SK-N-SH (cell line): ENCODE measurements at regions not wholly inside any gene's neighbourhood (a gene's known extent, or its start where the extent isn't known, plus 50 kb on each side); places are given as distances from the start of the nearest gene placed in this dataset.

Source experiments
- CTCF ChIA-PET: fragments of 300-600, 350-600 bp; formaldehyde crosslinking; extraction: SDS; loops from one replicate; lab custom pipeline; 2021; lab: Yijun Ruan, JAX
- POLR2A ChIA-PET: fragments of 350-600 bp; sonication (Branson Sonifier 250); formaldehyde crosslinking; extraction: SDS; loops from one replicate; lab custom pipeline; 2020; ENCODE audit warnings: antibody characterized with exemption, inconsistent platforms; lab: Yijun Ruan, JAX
- DNase-seq: peaks from one replicate; pipeline ENCODE4 v3.0.0; 2012
- H2AFZ ChIP-seq: fragments of 200-600 bp; sonication (generic); 2 replicates; pipeline ENCODE4 v1.8.1; 2016; ENCODE audit warnings: antibody characterized with exemption, mild to moderate bottlenecking, low read depth
- H3F3A ChIP-seq: fragments of 200-600 bp; sonication (generic); replicated peaks from 2 replicates; pipeline ENCODE3; 2016; ENCODE audit warnings: antibody characterized with exemption, mild to moderate bottlenecking; ENCODE audit not compliant: insufficient read depth
- H3K27ac ChIP-seq, 2 experiments: fragments of 200-500 bp in 1 of 2; fragments of 200-600 bp in 1 of 2; sonication (Bioruptor generic) in 1 of 2; sonication (generic), shearing (Covaris generic) in 1 of 2; 2 replicates each; pipeline versions ENCODE4 v1.5.1 to v1.6.1; 2014 to 2016; ENCODE audit warnings: low read depth in 2 of 2, inconsistent platforms in 1 of 2, low read length in 1 of 2, mild to moderate bottlenecking in 1 of 2, mixed read lengths in 1 of 2
- H3K27me3 ChIP-seq: fragments of 200-600 bp; sonication (generic), shearing (Covaris generic); 2 replicates; pipeline ENCODE4 v1.6.1; 2016; ENCODE audit warnings: mixed run types; ENCODE audit not compliant: insufficient read depth
- H3K36me3 ChIP-seq, 2 experiments: fragments of 200-500 bp in 1 of 2; fragments of 200-600 bp in 1 of 2; sonication (Bioruptor generic) in 1 of 2; sonication (generic) in 1 of 2; replicated peaks in 1 of 2; 2 replicates each; pipeline versions ENCODE3 to v1.5.1; 2014 to 2016; ENCODE audit warnings: low read length in 1 of 2, mild to moderate bottlenecking in 1 of 2; ENCODE audit not compliant: insufficient read depth in 2 of 2, control insufficient read depth in 1 of 2
- H3K4me1 ChIP-seq, 2 experiments: fragments of 200-500 bp in 1 of 2; fragments of 200-600 bp in 1 of 2; sonication (Bioruptor generic) in 1 of 2; sonication (generic), shearing (Covaris generic) in 1 of 2; 2 replicates each; pipeline versions ENCODE4 v1.5.1 to v1.6.1; 2014 to 2016; ENCODE audit warnings: low read depth in 1 of 2, low read length in 1 of 2, mixed run types in 1 of 2; ENCODE audit not compliant: insufficient read depth in 2 of 2, control insufficient read depth in 1 of 2
- H3K4me2 ChIP-seq: fragments of 200-600 bp; sonication (generic), shearing (Covaris generic); 2 replicates; pipeline ENCODE4 v1.6.1; 2017; ENCODE audit warnings: mixed run types
- H3K4me3 ChIP-seq, 2 experiments: fragments of 200-500 bp in 1 of 2; fragments of 200-600 bp in 1 of 2; sonication (Bioruptor generic) in 1 of 2; sonication (generic), shearing (Covaris generic) in 1 of 2; 2 replicates each; pipeline versions ENCODE4 v1.5.1 to v1.8.1; 2014 to 2016; ENCODE audit warnings: low read depth in 2 of 2, inconsistent platforms in 1 of 2, low read length in 1 of 2, mild to moderate bottlenecking in 1 of 2, mixed read lengths in 1 of 2, moderate library complexity in 1 of 2
- H3K79me2 ChIP-seq: fragments of 200-600 bp; sonication (generic); 2 replicates; pipeline ENCODE4 v1.8.1; 2017; ENCODE audit warnings: mild to moderate bottlenecking; ENCODE audit not compliant: insufficient read depth
- H3K9ac ChIP-seq: fragments of 200-600 bp; sonication (generic); 2 replicates; pipeline ENCODE4 v1.6.1; 2017; ENCODE audit warnings: mixed run types
- H3K9me2 ChIP-seq: fragments of 200-600 bp; sonication (generic); 2 replicates; pipeline ENCODE4 v1.6.1; 2017; ENCODE audit warnings: mixed run types
- H3K9me3 ChIP-seq: fragments of 200-600 bp; sonication (generic); 2 replicates; pipeline ENCODE4 v1.6.1; 2017; ENCODE audit warnings: mixed run types, mild to moderate bottlenecking, moderate library complexity
- H4K20me1 ChIP-seq: fragments of 200-600 bp; sonication (generic); 2 replicates; pipeline ENCODE4 v1.6.1; 2017; ENCODE audit warnings: mild to moderate bottlenecking, mixed run types; ENCODE audit not compliant: insufficient read depth
- ELF1 ChIP-seq: IDR thresholded peaks from 2 replicates; pipeline ENCODE4 v1.4.0; 2012
- FOSL2 ChIP-seq: IDR thresholded peaks from 2 replicates; pipeline ENCODE4 v1.4.0; 2012; ENCODE audit warnings: low read depth, mild to moderate bottlenecking, moderate library complexity, borderline replicate concordance
- GABPA ChIP-seq: IDR thresholded peaks from 2 replicates; pipeline ENCODE4 v1.4.0; 2012; ENCODE audit warnings: low read depth, mild to moderate bottlenecking
- RAD21 ChIP-seq: IDR thresholded peaks from 2 replicates; pipeline ENCODE4 v1.6.1; 2012; ENCODE audit warnings: mild to moderate bottlenecking, low read length
- RFX5 ChIP-seq: IDR thresholded peaks from 2 replicates; pipeline ENCODE4 v1.6.1; 2012; ENCODE audit warnings: mild to moderate bottlenecking, improper control_type of control experiment, low read length
- SIN3A ChIP-seq: IDR thresholded peaks from 2 replicates; pipeline ENCODE4 v1.6.1; 2012; ENCODE audit warnings: low read depth, mild to moderate bottlenecking, low read length, moderate library complexity, borderline replicate concordance
- TAF1 ChIP-seq: IDR thresholded peaks from 2 replicates; pipeline ENCODE4 v1.6.1; 2012; ENCODE audit warnings: low read depth, mild to moderate bottlenecking, low read length, moderate library complexity, borderline replicate concordance
- TF ChIP-seq, protein P1 (sequence below): IDR thresholded peaks from 2 replicates; pipeline ENCODE4 v1.4.0; 2012; ENCODE audit warnings: low read depth, borderline replicate concordance
- TF ChIP-seq, protein P2 (sequence below): fragments of 200-600 bp; sonication (generic); IDR thresholded peaks from 2 replicates; pipeline ENCODE4 v1.6.1; 2017; ENCODE audit warnings: antibody characterized with exemption, mild to moderate bottlenecking, moderate library complexity
- TF ChIP-seq, protein P3 (sequence below): IDR thresholded peaks from 2 replicates; pipeline ENCODE4 v1.4.0; 2012; ENCODE audit warnings: low read depth
- TF ChIP-seq, protein P4 (sequence below): fragments of 150-350 bp; IDR thresholded peaks from 2 replicates; pipeline ENCODE4 v1.6.1; 2016; ENCODE audit warnings: mild to moderate bottlenecking, low read depth, low read length
- TF ChIP-seq, protein P5 (sequence below): IDR thresholded peaks from 2 replicates; pipeline ENCODE4 v1.4.0; 2012; ENCODE audit warnings: low read depth, borderline replicate concordance
- TF ChIP-seq, protein P6 (sequence below): fragments of 150-350 bp; IDR thresholded peaks from 2 replicates; pipeline ENCODE4 v1.6.1; 2017; ENCODE audit warnings: antibody characterized with exemption, low read length, low read depth, borderline replicate concordance

DNA sequence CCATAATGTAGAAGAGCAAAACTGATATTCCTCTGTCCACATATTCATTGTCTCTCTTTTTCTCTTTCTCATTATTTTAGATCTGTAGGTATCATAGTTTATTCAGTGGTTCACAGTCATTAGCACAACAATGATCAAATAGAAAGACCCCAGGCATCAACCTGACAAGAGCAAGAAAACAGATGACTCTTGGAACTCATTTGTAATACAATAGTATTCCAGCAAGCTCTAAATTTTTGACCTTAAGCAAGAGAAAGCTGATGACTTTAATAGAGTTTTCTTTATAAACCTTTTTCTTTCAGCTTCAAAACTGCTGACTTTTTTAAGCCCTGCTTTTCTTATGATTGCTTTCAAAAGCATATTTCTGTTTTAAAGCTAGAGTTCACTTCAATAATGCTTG lies 507.5 kb upstream of the SORCS1 start:
- no peak for DNase-seq
- Histone ChIP-seq H3K4me2 (no peak overlapping the region), H3K4me3 (no peak overlapping the region), H2AFZ (no peak overlapping the region), H3K79me2 (no peaks in the 10 kb centered on the region), H3K9me2 (no peaks in the 10 kb centered on the region), H3K36me3 (no peaks in the 10 kb centered on the region), H3K27me3 (no peaks in the 10 kb centered on the region), H3F3A (no peaks in the 10 kb centered on the region), H3K9me3 (no peaks in the 10 kb centered on the region), H3K4me1 (no peaks in the 10 kb centered on the region), H4K20me1 (no peaks in the 10 kb centered on the region), H3K9ac (no peak overlapping the region), H3K27ac (no peak overlapping the region)
- TF ChIP-seq, protein P1, sequence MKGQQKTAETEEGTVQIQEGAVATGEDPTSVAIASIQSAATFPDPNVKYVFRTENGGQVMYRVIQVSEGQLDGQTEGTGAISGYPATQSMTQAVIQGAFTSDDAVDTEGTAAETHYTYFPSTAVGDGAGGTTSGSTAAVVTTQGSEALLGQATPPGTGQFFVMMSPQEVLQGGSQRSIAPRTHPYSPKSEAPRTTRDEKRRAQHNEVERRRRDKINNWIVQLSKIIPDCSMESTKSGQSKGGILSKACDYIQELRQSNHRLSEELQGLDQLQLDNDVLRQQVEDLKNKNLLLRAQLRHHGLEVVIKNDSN: no peak
- TF ChIP-seq, protein P2, sequence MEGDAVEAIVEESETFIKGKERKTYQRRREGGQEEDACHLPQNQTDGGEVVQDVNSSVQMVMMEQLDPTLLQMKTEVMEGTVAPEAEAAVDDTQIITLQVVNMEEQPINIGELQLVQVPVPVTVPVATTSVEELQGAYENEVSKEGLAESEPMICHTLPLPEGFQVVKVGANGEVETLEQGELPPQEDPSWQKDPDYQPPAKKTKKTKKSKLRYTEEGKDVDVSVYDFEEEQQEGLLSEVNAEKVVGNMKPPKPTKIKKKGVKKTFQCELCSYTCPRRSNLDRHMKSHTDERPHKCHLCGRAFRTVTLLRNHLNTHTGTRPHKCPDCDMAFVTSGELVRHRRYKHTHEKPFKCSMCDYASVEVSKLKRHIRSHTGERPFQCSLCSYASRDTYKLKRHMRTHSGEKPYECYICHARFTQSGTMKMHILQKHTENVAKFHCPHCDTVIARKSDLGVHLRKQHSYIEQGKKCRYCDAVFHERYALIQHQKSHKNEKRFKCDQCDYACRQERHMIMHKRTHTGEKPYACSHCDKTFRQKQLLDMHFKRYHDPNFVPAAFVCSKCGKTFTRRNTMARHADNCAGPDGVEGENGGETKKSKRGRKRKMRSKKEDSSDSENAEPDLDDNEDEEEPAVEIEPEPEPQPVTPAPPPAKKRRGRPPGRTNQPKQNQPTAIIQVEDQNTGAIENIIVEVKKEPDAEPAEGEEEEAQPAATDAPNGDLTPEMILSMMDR: no peak
- TF ChIP-seq SIN3A (no peak), ELF1 (no peak), GABPA (no peak), TAF1 (no peak), FOSL2 (no peak), RFX5 (no peak), RAD21 (no peak)
- TF ChIP-seq, protein P3, sequence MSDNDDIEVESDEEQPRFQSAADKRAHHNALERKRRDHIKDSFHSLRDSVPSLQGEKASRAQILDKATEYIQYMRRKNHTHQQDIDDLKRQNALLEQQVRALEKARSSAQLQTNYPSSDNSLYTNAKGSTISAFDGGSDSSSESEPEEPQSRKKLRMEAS: no peak
- TF ChIP-seq, protein P4, sequence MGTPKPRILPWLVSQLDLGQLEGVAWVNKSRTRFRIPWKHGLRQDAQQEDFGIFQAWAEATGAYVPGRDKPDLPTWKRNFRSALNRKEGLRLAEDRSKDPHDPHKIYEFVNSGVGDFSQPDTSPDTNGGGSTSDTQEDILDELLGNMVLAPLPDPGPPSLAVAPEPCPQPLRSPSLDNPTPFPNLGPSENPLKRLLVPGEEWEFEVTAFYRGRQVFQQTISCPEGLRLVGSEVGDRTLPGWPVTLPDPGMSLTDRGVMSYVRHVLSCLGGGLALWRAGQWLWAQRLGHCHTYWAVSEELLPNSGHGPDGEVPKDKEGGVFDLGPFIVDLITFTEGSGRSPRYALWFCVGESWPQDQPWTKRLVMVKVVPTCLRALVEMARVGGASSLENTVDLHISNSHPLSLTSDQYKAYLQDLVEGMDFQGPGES: no peak
- TF ChIP-seq, protein P5, sequence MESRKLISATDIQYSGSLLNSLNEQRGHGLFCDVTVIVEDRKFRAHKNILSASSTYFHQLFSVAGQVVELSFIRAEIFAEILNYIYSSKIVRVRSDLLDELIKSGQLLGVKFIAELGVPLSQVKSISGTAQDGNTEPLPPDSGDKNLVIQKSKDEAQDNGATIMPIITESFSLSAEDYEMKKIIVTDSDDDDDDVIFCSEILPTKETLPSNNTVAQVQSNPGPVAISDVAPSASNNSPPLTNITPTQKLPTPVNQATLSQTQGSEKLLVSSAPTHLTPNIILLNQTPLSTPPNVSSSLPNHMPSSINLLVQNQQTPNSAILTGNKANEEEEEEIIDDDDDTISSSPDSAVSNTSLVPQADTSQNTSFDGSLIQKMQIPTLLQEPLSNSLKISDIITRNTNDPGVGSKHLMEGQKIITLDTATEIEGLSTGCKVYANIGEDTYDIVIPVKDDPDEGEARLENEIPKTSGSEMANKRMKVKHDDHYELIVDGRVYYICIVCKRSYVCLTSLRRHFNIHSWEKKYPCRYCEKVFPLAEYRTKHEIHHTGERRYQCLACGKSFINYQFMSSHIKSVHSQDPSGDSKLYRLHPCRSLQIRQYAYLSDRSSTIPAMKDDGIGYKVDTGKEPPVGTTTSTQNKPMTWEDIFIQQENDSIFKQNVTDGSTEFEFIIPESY: no peak
- TF ChIP-seq, protein P6, sequence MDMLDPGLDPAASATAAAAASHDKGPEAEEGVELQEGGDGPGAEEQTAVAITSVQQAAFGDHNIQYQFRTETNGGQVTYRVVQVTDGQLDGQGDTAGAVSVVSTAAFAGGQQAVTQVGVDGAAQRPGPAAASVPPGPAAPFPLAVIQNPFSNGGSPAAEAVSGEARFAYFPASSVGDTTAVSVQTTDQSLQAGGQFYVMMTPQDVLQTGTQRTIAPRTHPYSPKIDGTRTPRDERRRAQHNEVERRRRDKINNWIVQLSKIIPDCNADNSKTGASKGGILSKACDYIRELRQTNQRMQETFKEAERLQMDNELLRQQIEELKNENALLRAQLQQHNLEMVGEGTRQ: no peak
- CTCF ChIA-PET: no interaction called here
- POLR2A ChIA-PET: no interaction called here
